Left renal cortex interstitium (tissue), 4 donors: ENCODE measurements at regions not wholly inside any gene's neighbourhood (a gene's known extent, or its start where the extent isn't known, plus 50 kb on each side); places are given as distances from the start of the nearest gene placed in this dataset.

Experiments
- DNase-seq, 4 donors: peaks; one replicate each; pipeline ENCODE4 v3.0.0-alpha.2; 2013; ENCODE audit warnings: low read depth in 4 of 4, low spot score in 2 of 4, missing footprints in 1 of 4

DNA sequence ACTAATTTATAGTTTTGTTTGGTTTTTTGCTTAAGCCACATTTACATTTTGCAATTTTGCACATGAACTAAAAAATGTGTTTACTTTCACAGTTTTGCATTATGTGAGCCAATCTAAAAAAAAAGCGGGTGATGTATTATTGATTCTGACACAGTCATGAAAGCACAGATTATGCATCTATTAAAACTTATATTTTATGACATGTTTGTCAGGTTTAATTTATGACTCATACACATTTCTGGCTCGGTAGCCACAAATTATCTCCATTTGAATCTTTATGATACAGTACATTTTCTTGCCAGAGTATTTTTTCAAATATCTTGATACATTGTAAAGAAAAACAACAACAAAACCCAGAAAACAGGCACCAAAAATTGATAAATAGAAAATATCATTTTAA lies 280.4 kb upstream of the GRIP1 start:
- DNase-seq: no peak

DNA sequence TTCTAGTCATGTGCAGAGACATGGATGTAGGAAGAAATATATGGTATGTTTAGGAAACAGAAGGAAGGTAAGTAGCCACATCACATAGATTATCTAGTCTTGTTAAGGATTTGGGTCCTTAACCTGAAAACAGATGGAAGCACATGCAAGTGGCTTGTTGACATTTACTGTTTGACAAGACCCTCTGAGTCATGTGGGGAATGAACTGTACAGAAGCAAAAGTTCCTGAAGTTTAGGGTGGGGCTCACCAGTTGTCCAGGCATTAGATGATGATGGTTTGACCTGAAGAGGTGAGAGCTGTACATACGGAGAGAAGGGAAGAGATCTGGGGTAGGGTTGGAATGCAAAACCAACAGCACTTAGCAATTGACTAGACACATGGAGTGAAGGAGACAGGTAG lies 281.1 kb upstream of the GRIP1 start:
- no peak for DNase-seq

DNA sequence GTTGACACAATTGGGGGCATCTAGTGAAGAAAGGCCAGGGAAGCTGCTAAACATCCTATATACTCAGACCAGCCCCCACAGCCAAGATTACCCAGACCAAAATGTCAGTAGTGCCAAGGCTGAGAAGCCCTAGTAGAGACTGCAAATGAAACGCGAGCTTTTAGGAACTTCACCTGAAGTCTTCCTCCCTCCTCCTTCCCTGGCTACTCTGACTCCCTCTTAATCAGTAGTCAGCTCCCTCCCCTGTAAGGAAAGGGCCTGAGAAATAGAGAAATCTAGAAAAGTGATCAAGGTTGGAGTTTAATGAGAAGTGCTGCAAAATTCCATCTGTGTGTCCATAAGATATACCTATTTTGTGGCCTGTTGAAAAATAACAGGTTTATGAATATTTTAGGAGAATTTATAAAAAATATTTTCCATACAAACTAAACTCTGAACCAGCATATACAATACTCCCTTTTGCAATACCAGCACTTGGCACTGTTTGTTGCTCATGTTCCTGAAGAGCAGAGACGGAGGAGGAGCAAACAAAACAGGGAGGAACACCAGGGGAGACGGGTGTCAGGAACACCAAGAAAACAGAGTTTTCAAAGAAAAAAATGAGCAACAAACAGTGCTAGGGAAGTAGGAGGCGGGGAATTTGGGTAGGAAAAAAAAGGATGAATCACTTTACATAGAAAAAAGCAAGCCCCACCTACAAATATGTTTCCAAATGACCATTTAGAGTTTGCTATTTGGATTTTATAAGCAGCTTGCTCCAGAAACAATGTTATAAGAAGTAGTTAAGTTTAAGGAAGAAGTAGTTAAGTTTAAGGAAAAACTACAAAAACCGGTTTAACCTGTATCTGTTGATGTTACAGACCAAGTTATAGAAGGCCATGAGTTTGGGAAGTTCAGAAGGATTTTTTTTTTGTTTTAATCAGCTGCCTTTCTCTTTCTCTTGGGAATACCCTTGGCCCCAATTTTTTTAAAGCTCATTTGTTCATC lies 282.1 kb upstream of the GRIP1 start:
- DNase-seq: no peak

DNA sequence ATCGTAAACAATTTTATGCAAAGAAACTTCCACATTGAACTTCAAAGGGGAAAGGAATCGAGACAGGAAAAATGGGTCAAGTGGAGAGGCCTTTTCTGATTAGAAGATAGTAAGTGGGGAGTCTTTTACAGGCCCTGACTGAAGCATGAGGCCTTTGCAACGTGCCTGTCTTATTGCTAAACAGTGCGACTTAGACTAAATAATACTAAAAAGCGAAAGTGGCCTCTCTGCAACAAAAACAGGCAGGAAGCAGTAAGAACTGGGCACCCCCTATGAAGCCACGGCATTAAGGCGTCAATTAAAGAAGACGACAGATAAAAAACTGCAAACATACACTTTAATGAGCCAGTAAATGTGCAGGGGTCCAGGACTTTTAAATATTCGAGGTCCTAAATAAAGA lies 283.4 kb upstream of the GRIP1 start:
- no peak for DNase-seq

DNA sequence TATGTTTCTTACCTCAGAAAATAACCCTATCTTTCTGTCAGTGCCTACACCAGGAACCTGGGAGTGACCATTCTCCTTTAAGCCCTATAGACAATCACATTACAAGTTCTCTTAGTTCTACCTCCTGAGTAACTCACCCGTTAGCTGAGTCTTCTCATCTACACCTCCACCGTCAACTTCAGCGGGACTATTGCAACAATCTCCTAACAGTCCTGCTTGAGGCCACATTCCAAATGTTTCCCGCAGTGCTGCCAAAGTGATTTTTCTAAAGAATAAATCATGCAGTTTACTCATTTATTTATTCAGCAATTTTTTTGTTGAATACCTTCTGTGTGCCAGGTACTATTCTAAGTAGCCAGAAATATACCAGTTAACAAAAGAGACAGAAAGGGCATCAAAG lies 285.0 kb upstream of the GRIP1 start:
- DNase-seq: no peak

DNA sequence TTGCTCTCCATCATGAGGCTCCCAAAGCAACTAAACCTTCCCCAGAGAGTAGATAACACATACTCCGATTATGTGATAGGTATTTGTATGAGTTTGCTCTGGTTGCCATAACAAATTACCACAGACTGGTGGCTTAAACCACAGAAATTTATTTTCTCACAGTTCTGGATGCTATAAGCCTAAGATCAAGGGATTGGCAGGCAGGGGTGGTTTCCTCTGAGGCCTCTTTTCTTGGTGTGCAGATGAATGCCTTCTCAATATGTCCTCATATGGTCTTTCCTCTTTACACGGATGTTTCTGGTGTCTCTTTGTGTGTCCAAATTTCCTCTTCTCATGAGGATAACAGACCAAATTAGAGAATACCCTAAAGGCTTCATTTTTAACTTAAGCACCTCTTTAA lies 285.8 kb upstream of the GRIP1 start:
- no peak for DNase-seq

DNA sequence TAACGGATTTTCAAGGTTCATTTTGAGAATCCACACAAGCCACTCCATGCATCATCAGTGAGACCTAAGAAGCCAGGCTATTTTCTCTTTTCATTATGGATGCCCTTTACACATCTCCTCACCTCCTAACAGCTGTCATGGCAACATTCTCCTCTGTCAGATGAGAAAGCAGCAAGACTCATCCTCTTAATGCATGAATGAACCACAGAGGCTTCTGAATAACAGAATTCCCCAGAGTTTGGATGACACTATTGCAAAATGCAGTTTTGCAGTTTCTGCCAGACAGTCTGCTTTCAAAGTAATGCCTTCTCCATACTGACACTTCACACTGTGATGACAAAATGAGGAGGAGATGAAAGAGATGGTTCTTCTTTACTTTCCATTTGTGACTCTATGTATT lies 286.7 kb upstream of the GRIP1 start:
- no peak for DNase-seq

DNA sequence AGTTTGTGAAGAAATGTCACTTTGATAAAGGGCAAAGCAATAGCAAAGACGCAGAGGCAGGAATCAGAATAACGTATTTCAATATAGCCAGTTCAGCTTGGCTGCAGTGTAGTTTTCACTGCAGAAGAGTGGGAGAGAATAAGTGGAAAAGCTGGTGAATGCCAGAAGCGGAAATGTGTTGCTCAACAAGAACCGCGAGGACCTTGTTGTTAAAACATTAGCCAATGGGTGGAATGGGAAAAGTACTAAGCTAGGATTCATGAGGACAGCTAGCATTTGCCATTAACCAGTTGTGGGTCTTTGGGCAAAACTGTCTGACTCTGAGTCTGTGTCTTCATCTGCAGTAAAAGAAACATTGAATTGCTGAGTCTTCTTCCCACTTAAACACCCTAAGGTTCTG lies 292.9 kb upstream of the GRIP1 start:
- DNase-seq: no peak

DNA sequence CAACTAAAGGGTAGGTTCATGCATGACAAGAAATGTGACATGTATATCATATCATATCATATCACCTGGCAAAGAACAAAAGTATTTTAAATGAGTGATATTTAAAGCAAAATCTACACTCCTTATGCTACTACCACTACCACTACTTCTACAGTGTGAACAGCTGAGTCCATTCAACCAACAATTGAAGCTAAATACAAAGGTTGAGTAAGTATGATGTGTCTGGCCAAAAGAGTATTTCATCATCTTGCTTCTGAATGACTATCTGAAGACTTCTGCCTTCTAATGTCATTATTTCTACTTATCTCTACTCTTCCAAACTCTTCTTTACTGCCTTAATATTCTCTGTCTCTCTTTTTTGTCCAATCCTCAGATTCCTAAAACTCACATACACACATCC lies 292.6 kb upstream of the CAND1 start:
- no peak for DNase-seq

DNA sequence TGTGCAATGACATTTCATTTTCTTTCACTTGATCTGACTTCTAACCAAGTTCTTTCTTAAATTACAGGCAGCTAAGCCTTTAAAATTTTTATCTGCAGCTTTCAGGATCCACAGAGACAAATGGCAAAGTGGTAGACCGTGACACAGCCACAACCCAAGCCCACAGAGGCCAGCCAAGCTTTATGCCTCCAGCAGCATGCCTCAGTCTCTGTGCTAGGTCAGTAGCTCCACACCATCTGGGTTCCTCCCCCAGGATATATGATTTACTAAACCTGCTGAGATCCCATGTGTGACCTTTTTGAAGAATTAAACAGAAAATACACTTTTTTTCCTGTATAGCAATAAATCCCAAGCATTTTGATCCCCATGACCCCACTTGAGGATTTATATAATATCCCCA lies 290.4 kb upstream of the CAND1 start:
- DNase-seq: no peak

DNA sequence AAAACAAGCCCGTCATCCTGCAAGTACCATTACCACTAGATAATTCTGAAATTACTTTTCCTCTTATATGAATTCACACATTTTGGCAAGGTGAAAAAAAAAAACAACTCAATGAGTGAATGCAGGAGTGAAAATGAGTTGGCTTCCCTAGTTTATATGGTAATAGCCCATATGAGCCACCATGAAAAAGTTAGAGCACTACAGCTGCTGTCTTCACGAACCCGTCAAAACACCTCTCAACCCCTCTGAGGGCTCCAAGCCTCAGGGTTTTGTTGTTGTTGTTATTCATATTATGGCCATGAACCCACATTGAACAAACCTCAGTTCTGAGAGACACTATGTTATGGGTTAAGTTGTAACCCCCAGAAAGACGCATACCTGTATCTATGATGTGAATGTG lies 289.9 kb upstream of the CAND1 start:
- no peak for DNase-seq

DNA sequence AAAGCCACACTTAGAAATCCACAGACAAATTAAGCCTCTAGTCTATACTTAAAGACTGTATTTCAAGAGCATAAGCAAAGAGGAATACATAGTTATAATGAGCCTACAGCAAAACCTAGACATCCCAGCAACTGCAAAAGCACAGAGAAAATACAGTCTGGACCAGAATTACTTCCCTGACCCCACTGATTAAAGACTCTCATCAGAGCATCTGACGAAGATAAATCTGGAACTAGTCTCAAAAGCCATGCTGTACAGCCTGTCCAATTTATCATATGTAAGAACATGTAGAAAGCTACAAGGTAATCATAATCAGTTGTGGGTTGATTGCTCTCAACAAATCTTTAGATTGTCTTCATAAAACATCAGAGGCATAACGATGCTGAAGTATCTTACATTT lies 285.1 kb upstream of the CAND1 start:
- no peak for DNase-seq

DNA sequence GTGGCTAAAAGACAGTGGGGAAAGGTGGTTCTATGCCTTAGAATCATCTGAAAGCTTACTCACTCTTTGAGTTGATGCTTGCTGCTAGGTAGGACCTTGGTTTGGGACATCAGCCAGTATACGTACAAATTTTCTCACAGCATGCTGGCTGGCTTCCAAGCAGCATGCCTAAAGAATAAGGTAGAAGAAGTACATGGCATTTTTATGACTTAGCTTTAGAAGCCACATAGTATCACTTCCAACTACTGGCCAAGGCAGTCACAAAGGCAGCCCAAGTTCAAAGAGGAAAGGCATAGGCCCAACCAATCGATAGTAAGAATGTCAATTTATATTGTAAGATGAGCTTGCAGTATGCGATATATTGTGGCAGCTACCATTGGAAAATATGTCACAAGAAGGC lies 284.2 kb upstream of the CAND1 start:
- no peak for DNase-seq

DNA sequence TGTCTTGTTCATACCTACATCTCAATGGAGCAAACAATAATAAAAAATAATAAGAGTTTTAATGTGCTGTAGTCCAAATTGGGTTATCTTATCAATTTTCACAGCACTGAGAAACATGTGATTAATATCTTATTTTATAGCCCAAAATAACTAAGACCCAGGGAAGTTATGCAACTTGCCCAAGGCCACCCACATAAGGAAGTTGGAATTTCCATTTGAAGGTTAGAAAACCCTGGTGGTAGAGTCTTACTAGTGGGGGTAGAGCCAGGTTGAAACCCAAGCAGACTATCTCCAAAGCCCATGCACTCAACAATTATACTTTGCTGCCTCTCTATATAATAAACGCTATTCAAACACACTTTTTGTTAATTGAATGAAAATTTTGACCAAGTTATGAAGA lies 270.0 kb upstream of the CAND1 start:
- no peak for DNase-seq

DNA sequence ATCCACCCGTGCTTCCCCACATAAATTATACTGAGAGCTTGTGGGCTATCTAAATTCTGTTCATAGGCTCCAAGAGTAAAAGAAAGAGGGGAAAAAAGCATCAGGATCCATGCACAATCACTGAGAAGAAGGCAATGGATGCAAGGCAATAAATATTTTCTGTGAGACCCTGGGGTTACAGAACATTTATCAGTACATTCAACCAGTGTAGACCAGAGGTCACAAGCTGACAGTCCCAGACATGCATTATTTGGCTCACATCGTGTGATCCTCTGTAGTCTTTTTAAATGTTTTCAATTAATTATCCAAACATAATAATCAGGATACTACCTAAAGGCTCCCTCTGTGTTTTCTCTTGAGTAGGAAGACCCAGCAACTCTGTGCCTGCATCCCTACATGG lies 267.9 kb upstream of the CAND1 start:
- no peak for DNase-seq

DNA sequence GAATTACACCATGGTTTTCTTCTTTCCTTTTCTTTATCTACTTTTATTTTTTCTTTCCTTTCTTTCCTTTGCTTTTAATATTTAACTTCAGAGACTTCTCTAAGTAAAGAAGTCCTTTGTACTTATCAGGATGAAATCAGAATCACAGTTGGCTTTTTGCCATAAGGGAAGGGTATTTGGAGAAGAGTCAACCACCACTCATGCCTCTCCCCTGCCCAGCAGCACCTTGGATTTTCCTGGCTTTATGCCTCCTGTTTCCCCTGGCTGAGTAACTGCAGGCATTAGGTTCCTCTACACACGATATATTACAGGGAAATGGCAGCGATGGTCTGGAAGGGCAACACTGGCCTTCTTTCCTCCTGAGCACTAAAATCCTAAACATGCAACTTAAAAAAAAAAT lies 266.4 kb upstream of the CAND1 start:
- DNase-seq: no peak

DNA sequence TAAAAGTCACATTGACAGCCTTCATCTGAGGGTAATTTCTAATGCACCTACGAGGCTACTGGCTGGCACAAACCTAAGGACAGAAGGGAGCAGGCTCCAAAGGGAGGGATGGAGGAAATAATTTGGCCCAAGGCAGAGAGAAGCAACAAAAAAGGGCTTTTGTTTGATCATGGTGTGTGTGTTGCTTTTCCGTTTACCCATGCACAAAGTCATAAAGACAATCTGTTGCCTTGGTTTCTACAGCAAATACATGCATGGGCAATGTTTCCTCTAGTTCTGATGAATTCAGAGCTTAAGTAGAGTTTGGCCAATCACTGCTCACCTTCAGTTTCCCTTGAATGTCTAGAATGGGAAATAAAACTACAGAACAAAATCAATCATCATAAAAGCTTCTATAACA lies 262.5 kb upstream of the CAND1 start:
- no peak for DNase-seq

DNA sequence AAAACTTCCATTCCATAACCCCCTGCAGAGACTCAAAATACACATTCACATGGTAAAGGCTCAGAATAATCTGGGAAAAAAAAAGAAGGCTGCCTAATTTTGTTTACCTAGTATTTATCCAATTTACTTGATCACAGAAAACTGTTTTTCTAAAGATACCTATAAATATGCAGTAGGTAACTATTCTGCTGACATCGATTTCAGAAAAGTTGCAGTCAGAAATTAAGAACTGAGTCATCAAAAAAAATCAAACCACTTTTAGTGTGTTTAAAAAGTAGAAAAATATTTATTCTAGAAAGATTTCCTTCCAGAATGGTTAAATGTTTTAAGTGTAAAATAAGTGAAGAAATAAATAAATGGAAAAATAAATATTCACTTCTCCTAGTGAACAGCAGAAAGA lies 254.5 kb upstream of the CAND1 start:
- no peak for DNase-seq

DNA sequence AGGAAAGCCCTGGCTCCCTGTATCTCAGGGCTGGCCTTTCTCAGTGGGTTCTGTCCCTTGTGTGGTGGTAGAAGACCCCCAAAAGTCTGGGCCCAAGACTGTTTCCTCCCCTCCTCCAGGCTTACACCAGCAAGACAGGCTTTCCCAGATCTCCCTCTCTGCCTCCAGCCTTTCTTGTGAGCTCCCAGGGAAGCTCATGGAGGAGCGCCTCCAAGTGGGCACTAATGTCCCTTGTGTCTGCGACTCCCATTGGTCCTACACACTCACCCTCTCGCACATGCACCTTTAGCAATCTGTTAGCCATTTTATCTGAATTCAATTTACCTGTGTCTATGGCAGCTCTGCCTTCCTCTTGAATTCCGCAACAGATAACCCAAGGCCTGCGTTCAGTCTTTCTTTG lies 251.1 kb upstream of the CAND1 start:
- no peak for DNase-seq

DNA sequence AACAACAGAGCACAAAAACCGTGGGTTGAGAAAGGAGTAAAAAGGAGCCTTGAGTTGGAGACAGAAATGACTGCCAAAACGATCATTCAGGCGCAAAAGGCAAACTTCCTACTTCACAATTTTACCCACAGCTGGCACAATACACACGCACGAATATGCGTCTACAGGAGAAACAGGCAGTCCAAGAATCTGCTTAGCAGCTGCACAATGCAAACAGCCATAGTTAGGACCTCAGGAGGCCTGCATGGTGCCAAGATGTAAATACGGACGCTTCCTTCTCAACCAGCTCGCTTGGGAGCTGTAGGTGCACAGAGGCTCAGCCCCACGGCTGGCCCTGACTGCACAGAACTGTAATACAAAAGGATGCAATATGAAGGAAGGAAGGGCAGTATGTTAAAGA lies 250.1 kb upstream of the CAND1 start:
- no peak for DNase-seq

DNA sequence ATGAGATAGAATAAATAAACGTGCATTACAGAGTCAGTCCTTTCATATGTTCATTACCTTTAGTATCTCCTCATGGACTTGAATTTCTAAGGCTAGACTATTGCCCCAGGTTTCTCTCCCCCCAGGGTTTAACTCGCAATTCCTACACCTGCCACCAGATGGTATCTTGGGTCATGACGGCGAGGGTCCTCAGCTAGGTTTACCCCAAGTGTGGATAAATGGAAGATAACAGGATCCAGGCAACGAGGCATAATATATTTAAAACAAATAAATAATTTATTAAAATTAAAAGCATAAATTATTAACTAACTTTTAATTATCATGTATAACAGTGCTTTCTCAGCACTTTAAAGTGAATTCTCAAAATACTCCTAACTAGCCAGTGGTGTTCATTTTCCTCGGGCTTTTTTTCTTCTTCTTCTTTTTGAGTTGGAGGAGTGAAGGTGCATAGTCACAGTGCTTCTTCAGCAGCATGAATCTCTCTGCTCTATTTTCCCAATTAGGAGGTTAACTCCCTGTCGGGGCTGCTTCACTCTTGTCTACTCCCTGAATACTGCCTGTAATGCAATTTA lies 243.5 kb upstream of the CAND1 start:
- peak in 1 of 4 donors; percentile 24 for DNase-seq

DNA sequence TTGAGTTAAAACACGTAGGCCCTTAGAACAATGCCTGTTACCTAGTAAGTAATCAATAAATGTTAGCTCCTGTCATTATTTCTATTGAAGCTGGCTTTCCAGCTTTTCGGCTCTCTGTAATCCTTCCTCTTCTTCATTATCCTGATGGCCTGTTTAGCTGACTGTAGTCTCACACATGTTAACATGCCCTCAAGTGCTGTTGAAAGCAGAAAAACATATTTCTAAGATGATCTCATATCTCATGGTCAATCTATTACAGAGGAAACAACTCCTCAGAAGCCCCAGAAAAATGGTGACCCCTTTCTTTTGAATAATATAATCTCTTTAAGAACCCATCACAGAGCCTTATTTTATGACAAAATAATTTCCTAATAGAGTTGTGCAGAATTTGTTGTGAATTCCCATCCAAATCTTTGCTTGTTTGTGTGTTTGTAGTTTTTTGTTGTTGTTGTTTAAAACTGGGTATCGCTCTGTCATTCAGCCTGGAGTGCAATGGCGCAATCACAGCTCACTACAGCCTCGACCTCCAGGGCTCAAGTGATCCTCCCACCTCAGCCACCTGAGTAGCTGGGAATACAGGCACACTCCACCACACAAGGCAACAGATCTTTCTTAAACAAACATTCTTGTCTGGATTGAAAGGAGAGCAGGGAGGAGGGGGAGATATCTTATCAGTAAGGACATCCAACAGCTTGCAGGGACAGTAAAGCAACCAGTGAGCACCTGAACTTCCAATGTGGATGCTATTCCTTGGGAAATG lies 242.5 kb upstream of the CAND1 start:
- DNase-seq: no peak
